ENCODE measurements at regions not wholly inside any gene's neighbourhood (a gene's known extent, or its start where the extent isn't known, plus 50 kb on each side); places are given as distances from the start of the nearest gene placed in this dataset.

GRCh38 chr7:32661501-32661900 is 166.2 kb downstream of the AVL9 start (continued):
- TF ChIP-seq ZNF532 (CRISPR knock-in tag; IDR thresholded peaks at IDR 0.05; ENCODE audit: borderline replicate concordance) (no peak), ELF4 (CRISPR knock-in tag; IDR thresholded peaks at IDR 0.05; ENCODE audit: low read depth) (no peak), TEAD4 (CRISPR knock-in tag; IDR thresholded peaks at IDR 0.05) (no peak), TCF7 (CRISPR knock-in tag; IDR thresholded peaks at IDR 0.05; ENCODE audit: low read depth) (no peak), JUN (CRISPR knock-in tag; IDR thresholded peaks at IDR 0.05) (no peak), E2F5 (CRISPR knock-in tag; IDR thresholded peaks at IDR 0.05) (no peak), GTF2I (CRISPR knock-in tag; conservative IDR thresholded peaks at IDR 0.05) (no peak), ATF2 (CRISPR knock-in tag; IDR thresholded peaks at IDR 0.05; ENCODE audit: borderline replicate concordance, low read depth) (no peak), CREB1 (CRISPR knock-in tag; IDR thresholded peaks at IDR 0.05) (no peak), ZNF281 (CRISPR knock-in tag; IDR thresholded peaks at IDR 0.05) (no peak)

- DNase-seq (ENCODE audit: low spot score) (no peak), ATAC-seq (no peak)
- Mint-ChIP-seq H3K4me1 (peaks cover 37% of the 10 kb centered on the region), H3K9me3 (no peaks in the 10 kb centered on the region), H3K4me3 (no peak overlapping the region), H3K27ac (no peak overlapping the region), H3K36me3 (no peaks in the 10 kb centered on the region), H3K27me3 (ENCODE audit: low read depth) (no peaks in the 10 kb centered on the region)
- ChIA-PET CTCF (no interaction called here), POLR2A (interaction anchor here (0.7 kb wide), 1 partner anchor 101 kb away, joined by 3 read pairs; no protein-coding TSS in a partner anchor)
- TF ChIP-seq ATF3 (CRISPR knock-in tag; conservative IDR thresholded peaks at IDR 0.05) (no peak), TEAD1 (CRISPR knock-in tag; IDR thresholded peaks at IDR 0.05) (no peak), NR1H2 (CRISPR knock-in tag; IDR thresholded peaks at IDR 0.05) (no peak), GTF2I (CRISPR knock-in tag; conservative IDR thresholded peaks at IDR 0.05) (no peak), AR (CRISPR knock-in tag; IDR thresholded peaks at IDR 0.05) (no peak), JUN (CRISPR knock-in tag; IDR thresholded peaks at IDR 0.05) (no peak), ZNF121 (CRISPR knock-in tag; IDR thresholded peaks at IDR 0.05) (no peak), ERG (CRISPR knock-in tag; IDR thresholded peaks at IDR 0.05) (no peak), E2F4 (CRISPR knock-in tag; IDR thresholded peaks at IDR 0.05; ENCODE audit: borderline replicate concordance, low read depth) (no peak), NR3C1 (CRISPR knock-in tag; conservative IDR thresholded peaks at IDR 0.05; ENCODE audit: low read depth) (no peak), FOXJ3 (CRISPR knock-in tag; IDR thresholded peaks at IDR 0.05; ENCODE audit: borderline replicate concordance) (no peak)
These were observed 165.6 kb downstream of the AVL9 start for GRCh38 chr7:32660936-32661335.

Data from WTC11 (cell line).